Stimulated activated CD4-positive, alpha-beta T cell treated with anti-CD3 and anti-CD28 coated beads, Interleukin-4, amount 100 ng/mL, for 24 hours (primary cell): ENCODE measurements at regions not wholly inside any gene's neighbourhood (a gene's known extent, or its start where the extent isn't known, plus 50 kb on each side); places are given as distances from the start of the nearest gene placed in this dataset.
"Not testable (repeated sequence)": the region's sequence is repeated elsewhere in the genome, so short reads cannot be mapped to it uniquely, and the experiment has no call there.

Source experiments
- DNase-seq: peaks from one replicate; pipeline ENCODE4 v3.0.0-alpha.2; 2020

DNA sequence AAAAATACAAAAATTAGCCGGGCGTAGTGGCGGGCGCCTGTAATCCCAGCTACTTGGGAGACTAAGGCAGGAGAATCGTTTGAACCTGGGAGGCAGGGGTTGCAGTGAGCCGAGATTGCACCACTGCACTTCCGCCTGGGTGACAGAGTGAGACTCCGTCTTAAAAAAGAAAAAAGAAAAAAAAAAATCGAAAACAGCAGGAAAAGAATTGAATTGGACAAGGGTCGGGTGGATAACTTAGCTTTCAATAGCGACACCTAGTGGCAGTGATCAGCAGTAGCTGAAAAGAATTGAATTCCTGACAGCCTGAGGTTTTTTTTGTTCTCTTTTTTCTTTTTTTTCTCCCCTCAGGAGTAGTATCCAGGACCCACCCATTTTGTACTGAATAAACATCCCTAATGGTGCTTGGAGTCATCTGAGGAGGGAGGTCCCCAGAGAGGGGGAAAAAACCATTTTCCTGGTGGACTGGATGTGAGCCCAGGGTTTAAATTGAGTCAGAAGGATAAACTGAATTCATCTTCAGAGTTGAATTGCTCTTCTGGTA, 55.1 kb downstream of the CYCS start:
- peak; percentile 64 for DNase-seq

- no peak for DNase-seq
Measured at GRCh38 chr7:25068502-25069213, 56.4 kb downstream of the CYCS start.

- DNase-seq = no peak
Measured at GRCh38 chr7:25067726-25068501, 57.1 kb downstream of the CYCS start.

DNA sequence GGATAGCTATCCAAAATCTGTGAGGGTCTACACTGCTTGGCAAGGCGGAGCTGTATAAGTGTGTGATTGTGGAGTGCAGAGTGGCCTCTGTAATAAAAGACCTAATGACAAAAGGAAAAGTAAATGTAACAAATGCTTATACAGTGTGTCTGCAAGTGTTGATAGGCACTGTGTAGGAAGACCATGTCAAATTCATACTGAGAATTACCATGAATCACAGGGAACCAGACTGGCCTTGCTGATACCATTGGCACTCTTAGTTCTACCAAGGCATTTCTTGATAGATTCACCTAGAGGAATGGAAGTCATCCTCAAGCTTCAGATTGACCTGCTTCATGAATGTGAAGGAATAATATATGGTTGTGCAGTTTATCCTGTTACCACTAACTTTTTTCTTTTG, 58.8 kb downstream of the CYCS start:
- no peak for DNase-seq

- DNase-seq = no peak
Measured at GRCh38 chr7:25062380-25062779, 62.7 kb downstream of the CYCS start.

GRCh38 chr7:25060487-25061055, 64.5 kb downstream of the CYCS start:
- DNase-seq = no peak

DNA sequence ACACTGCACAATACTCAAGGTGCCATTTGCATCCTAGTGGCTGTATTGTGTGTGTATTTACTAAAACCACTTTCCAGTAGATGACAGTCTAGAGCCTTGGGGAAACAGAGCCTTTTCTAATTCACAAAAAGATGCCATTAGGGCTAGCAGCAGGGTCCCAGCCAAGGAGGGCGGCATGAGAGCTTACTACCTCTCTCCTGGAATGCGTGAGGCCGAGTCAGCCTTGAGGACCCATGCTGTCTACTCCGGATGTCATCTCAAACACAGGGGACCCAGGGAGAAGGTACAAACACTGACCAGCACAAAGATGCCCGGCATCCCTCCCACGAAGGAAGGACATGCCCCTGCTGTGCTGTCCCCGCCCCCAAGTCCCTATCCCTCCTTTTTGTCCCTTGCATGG, 65.5 kb downstream of the CYCS start:
- no peak for DNase-seq

DNA sequence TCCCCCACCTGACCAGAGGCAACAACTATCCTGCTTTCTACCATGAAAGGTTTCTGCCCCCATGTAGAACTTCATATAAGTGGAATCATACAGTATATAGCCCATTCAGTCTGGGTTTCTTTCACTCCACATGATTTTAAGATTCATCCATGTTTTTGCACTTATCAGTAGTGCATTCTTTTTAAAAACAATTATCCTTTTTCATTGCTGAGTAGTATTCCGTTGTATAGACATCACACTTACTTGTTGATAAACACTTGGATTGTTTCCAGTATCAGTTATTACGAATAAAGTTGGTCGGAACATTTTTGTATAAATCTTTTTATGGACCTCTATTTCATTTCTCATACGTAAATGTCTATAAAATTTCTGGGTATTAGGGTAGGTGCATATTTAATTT, 68.7 kb downstream of the CYCS start:
- DNase-seq = no peak

DNA sequence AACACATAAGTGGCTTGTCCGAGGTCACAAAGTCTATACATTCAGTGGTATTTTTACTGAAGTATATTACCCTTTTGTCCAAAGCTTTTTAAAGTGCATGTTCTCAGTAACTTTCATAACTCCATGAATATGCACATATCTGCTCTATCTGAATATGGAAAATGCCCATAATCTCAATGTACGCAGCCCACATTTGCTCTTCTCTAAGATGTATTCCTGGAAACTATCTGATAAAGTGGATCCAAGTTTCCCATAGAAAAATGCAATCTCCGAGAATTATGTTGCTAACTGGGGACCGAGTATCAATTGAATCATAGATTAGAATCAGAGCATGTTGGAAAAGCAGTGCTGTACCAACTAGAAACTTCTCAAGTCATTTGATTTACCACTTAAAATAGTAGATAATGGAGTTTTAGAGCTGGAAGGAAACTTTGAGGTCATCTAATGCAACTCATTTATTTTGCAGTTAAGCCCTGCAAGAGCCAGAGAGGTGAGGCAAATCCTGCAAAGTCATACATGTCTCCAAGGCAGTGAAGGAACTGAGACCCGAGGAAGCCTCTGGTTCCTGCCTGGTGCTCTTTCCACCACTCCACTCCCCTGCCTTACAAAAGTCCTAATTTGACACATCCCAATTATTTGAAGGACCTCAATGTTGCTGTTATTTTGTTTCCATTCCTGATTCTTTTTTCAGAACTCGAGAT, 69.4 kb downstream of the CYCS start:
- DNase-seq = no peak

GRCh38 chr7:25054819-25055519, 70.1 kb downstream of the CYCS start:
- DNase-seq = no peak

- DNase-seq = no peak
Measured at GRCh38 chr7:25050223-25050622, 70.2 kb upstream of the OSBPL3 start.

DNA sequence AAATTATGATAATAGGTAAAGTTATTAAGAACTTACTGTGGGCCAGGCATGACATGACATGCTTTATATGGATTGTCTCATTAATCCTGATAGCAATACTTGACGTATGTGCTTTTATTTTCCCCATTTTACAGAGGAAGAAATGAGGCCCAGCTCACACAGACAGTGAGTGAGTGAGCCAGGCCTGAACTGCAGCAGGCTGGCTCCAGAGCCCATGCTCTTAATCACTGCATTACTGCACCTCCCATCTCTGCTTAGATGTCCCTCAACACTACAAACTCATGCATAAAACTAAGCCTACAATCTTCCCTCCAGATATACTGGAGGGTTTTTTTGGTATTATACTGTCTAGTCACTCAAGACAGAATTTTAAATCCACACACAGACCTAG, 68.5 kb upstream of the OSBPL3 start:
- no peak for DNase-seq

DNA sequence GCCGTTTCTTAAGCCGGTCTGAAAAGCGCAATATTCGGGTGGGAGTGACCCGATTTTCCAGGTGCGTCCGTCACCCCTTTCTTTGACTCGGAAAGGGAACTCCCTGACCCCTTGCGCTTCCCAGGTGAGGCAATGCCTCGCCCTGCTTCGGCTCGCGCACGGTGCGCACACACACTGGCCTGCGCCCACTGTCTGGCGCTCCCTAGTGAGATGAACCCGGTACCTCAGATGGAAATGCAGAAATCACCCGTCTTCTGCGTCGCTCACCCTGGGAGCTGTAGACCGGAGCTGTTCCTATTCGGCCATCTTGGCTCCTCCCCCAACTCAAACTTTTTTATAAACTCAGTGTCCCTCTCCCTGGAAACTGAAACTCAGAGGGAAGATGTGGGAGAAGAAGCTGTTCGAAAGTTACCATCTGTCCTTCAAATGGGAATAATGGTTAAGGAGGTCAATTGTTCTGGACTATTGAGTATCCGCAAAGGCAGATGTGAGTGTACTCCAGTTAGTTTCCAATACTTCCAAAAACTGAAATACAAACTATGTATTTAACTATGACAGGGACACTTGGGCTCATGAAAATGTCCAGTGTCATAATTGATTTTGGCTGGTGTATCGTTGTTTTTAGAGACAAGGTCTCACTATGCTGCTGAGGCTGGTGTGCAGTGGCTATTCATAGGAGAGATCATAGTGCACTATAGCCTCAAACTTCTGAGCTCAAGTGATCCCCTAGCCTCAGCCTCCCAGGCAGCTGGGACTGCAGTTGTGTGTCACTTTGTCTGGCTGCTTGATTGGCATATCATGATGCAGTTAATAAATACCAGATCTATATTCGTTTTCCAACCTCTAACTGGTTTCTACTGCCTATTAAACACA, 67.8 kb upstream of the OSBPL3 start:
- DNase-seq = not testable (repeated sequence)

DNA sequence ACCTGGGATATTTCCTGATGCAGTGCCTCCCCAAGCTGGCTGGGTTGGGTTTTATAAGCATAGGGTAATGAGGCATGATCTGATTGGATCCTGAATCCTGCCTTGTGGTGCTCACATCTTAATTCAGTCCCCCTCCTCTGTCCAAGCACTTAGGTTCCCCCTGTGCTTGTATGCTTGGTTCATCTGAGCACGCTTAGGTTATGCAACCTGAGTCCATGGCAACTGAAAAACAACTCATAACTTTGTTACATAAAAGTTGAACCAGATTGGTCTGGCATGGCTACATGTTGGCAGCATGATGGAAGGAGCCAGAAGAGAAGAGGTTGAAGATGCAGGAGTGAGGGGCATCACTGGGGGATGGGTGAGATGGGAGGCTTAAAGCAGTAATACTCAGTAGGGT, 57.3 kb upstream of the OSBPL3 start:
- DNase-seq = no peak

DNA sequence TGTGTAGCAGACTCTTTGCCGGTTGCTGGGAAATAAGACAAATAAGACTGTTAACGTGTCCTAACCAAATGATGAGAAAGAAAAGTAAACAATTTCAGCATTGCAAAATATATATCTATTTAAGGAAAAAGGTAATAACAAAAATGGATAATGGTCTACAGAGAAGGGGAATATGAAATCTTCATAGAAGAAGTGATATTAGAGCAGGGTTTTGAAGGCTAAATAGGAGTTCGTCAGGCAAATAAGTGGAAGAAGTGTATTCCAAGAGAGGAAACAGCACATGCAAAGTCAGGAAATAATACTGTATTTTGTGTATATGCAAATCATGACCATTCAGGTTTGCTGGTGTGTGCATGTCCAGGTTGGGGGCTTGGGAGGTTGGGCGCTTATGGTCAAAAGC, 55.3 kb upstream of the OSBPL3 start:
- no peak for DNase-seq

GRCh38 chr7:25034136-25034535, 54.2 kb upstream of the OSBPL3 start:
- DNase-seq = no peak

DNA sequence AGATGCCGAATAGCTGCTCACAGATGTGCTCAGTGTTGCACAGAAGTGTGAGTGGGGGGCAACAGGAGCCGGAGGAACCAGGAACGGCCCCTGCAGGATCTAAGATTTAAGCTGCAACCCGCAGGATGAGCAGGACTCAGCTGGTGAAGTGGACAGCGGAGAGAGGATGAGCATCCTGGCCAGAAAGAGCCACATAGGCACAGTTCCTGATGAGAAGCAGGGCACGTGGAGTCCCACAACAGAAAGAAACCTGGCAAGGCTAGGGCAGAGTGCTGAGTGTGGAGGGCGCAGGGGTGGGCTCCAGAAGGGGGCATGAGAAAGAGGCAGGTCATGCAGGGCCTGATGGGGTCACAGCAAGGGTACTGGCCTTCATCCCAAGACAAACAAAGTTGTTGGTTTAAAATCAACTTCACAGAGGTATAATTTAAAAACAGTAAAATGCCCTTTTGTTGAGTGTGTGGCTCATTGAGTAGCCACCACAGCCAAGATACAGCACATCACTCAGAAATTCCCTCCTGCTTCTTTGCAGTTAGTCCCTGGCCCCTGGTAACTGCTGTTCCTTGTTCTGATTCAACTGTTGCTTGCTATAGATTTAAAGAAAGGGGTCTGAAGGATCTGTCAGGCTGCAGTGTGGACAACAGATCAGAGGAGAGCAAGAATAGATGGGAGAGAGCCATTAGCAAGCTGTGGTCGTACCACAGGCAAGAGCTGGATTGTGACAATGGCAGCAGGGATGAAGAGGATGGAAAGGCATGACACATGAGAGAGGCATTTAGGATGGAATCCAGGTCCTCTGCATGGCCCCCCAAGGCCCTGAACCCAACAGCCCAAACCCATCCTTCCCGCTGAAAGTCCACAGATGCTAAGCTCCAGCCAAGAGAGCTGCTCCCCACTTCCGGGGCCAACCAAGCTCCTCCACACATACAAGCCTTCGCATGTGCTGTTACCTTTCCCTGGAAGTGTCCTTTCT, 53.1 kb upstream of the OSBPL3 start:
- no peak for DNase-seq

DNA sequence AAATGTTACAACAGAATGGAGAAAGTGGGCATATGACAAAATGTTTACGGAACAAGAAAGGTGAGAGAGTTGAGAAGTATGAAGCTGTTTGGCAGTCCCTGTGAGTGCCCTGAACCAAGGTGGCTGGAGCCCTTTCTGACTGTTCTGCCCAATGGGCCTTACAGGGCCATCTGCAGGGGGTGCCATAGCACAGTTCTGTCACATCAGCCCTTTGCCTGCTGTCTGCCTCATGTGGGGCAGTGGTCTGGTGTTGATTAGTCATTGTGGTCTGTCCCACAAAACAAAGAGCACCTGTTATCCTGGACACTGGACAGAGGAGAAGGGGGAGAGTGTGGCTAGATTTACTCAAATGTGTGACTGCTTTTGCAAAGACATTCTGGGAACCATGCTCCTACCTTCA, 51.5 kb upstream of the OSBPL3 start:
- no peak for DNase-seq

GRCh38 chr7:25031007-25031406, 51.0 kb upstream of the OSBPL3 start:
- DNase-seq = peak; percentile 12
